ENCODE measurements at regions not wholly inside any gene's neighbourhood (a gene's known extent, or its start where the extent isn't known, plus 50 kb on each side); places are given as distances from the start of the nearest gene placed in this dataset.

- no peak for TF ChIP-seq CTCF (conservative IDR thresholded peaks at IDR 0.05 in 1 of 2, IDR thresholded peaks at IDR 0.05 in 1 of 2; ENCODE audit: extremely low read depth in 1 of 2, insufficient read depth in 1 of 2, low read depth in 1 of 2, low read length in 2 of 2)
- TF ChIP-seq EZH2 (IDR thresholded peaks at IDR 0.05; ENCODE audit: borderline replicate concordance, low read length) = no peak
These were observed 261.6 kb downstream of the RPS24 start for GRCh38 chr10:78295242-78295641.

All from mammary epithelial cell (primary cell).